ENCODE measurements at regions not wholly inside any gene's neighbourhood (a gene's known extent, or its start where the extent isn't known, plus 50 kb on each side); places are given as distances from the start of the nearest gene placed in this dataset.

GRCh38 chr1:232472485-232473041, 157.4 kb downstream of the SIPA1L2 start:
- DNase-seq (ENCODE audit: low read depth, low spot score) (no peak), ATAC-seq (no peak)
- no peak overlapping the region for H3K4me3 ChIP-seq (ENCODE audit: low read depth in 2 of 2, low read length in 2 of 2)
- ChIA-PET POLR2A (no interaction called here), CTCF (no interaction called here)
- H3K9me3 ChIP-seq (ENCODE audit: control insufficient read depth, insufficient read depth, low read depth, low read length): no peaks in the 10 kb centered on the region
- no peak overlapping the region for H3K27ac ChIP-seq (ENCODE audit: low read length)
- H3K27me3 ChIP-seq (ENCODE audit: control insufficient read depth, insufficient read depth, low read length): no peaks in the 10 kb centered on the region
- no peaks in the 10 kb centered on the region for H3K4me1 ChIP-seq (ENCODE audit: control insufficient read depth, insufficient read depth, low read length)
- no peaks in the 10 kb centered on the region for H3K36me3 ChIP-seq (ENCODE audit: control insufficient read depth, insufficient read depth, low read length)
- TF ChIP-seq CTCF (IDR thresholded peaks at IDR 0.05): no peak
- TF ChIP-seq, protein P1, sequence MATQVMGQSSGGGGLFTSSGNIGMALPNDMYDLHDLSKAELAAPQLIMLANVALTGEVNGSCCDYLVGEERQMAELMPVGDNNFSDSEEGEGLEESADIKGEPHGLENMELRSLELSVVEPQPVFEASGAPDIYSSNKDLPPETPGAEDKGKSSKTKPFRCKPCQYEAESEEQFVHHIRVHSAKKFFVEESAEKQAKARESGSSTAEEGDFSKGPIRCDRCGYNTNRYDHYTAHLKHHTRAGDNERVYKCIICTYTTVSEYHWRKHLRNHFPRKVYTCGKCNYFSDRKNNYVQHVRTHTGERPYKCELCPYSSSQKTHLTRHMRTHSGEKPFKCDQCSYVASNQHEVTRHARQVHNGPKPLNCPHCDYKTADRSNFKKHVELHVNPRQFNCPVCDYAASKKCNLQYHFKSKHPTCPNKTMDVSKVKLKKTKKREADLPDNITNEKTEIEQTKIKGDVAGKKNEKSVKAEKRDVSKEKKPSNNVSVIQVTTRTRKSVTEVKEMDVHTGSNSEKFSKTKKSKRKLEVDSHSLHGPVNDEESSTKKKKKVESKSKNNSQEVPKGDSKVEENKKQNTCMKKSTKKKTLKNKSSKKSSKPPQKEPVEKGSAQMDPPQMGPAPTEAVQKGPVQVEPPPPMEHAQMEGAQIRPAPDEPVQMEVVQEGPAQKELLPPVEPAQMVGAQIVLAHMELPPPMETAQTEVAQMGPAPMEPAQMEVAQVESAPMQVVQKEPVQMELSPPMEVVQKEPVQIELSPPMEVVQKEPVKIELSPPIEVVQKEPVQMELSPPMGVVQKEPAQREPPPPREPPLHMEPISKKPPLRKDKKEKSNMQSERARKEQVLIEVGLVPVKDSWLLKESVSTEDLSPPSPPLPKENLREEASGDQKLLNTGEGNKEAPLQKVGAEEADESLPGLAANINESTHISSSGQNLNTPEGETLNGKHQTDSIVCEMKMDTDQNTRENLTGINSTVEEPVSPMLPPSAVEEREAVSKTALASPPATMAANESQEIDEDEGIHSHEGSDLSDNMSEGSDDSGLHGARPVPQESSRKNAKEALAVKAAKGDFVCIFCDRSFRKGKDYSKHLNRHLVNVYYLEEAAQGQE (IDR thresholded peaks at IDR 0.05; ENCODE audit: insufficient read depth in 1 of 2, low read depth in 2 of 2, low read length in 1 of 2): no peak
- TF ChIP-seq SIN3A (IDR thresholded peaks at IDR 0.05; ENCODE audit: borderline replicate concordance, insufficient read depth, low read depth, low read length): no peak
- no peak for TF ChIP-seq TCF7L2 (IDR thresholded peaks at IDR 0.05; ENCODE audit: low read depth, low read length)
- TF ChIP-seq POLR2AphosphoS5 (IDR thresholded peaks at IDR 0.05; ENCODE audit: low read depth, low read length): no peak
- intact Hi-C loops (cut with micrococcal nuclease; ENCODE audit: unreplicated experiment): no loop called here
- BruUV-seq (replicated peaks): no TSS peak
- in situ Hi-C loops (cut with HindIII; ENCODE audit: low pct_unique_long_range_greater_than_20kb, low sequenced_read_pairs): no loop called here

DNA sequence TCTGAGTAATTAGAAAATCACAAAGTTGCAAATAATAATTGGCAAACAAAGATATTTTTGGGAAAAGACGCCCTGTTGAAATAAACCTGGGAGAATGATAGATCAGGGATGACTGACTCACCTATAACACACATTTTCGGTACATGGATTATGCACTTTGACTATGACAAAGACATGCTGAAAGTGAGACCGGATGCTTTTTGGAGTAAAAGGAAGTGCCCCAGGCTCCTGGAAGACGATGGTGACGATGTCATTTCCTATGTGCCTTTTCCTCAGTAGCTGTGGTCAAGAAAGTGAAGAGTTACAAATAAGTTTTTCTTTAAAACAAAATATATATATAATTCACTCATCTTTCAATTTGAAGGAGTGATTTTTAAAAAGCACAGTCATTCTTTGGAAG, 158.7 kb downstream of the SIPA1L2 start:
- no TSS peak for BruUV-seq (replicated peaks)
- ATAC-seq: no peak

More for the DNA sequence above, 158.7 kb downstream of the SIPA1L2 start:
- TF ChIP-seq CTCF (IDR thresholded peaks at IDR 0.05) (no peak), SIN3A (IDR thresholded peaks at IDR 0.05; ENCODE audit: borderline replicate concordance, insufficient read depth, low read depth, low read length) (no peak), TCF7L2 (IDR thresholded peaks at IDR 0.05; ENCODE audit: low read depth, low read length) (no peak), POLR2AphosphoS5 (IDR thresholded peaks at IDR 0.05; ENCODE audit: low read depth, low read length) (no peak)
- TF ChIP-seq, protein P1 (IDR thresholded peaks at IDR 0.05; ENCODE audit: insufficient read depth in 1 of 2, low read depth in 2 of 2, low read length in 1 of 2): no peak
- ChIA-PET POLR2A (no interaction called here), CTCF (interaction anchor here (0.9 kb wide), 1 partner anchor 84 kb away, joined by 3 read pairs; no protein-coding TSS in a partner anchor)
- Histone ChIP-seq H3K4me3 (ENCODE audit: low read depth in 2 of 2, low read length in 2 of 2) (no peak overlapping the region), H3K36me3 (ENCODE audit: control insufficient read depth, insufficient read depth, low read length) (no peaks in the 10 kb centered on the region), H3K27ac (ENCODE audit: low read length) (no peak overlapping the region), H3K4me1 (ENCODE audit: control insufficient read depth, insufficient read depth, low read length) (no peaks in the 10 kb centered on the region), H3K27me3 (ENCODE audit: control insufficient read depth, insufficient read depth, low read length) (no peaks in the 10 kb centered on the region), H3K9me3 (ENCODE audit: control insufficient read depth, insufficient read depth, low read depth, low read length) (no peaks in the 10 kb centered on the region)
- in situ Hi-C loops (cut with HindIII; ENCODE audit: low pct_unique_long_range_greater_than_20kb, low sequenced_read_pairs): no loop called here
- intact Hi-C loops (cut with micrococcal nuclease; ENCODE audit: unreplicated experiment): no loop called here
- no peak for DNase-seq (ENCODE audit: low read depth, low spot score)
